DND-41 (cell line): ENCODE measurements at regions not wholly inside any gene's neighbourhood (a gene's known extent, or its start where the extent isn't known, plus 50 kb on each side); places are given as distances from the start of the nearest gene placed in this dataset.

Experiments used
- EZH2 ChIP-seq: IDR thresholded peaks from 3 replicates; pipeline ENCODE4 v1.6.1; 2012; ENCODE audit warnings: borderline replicate concordance, low read depth, mild to moderate bottlenecking, moderate library complexity, low read length, inconsistent platforms; ENCODE audit not compliant: severe bottlenecking
- TF ChIP-seq, protein P1 (sequence below): IDR thresholded peaks from 2 replicates; pipeline ENCODE4 v1.5.1; 2012; ENCODE audit warnings: borderline replicate concordance, low read length, moderate library complexity, mild to moderate bottlenecking; ENCODE audit not compliant: poor library complexity, severe bottlenecking; ENCODE audit errors: extremely low read depth

DNA sequence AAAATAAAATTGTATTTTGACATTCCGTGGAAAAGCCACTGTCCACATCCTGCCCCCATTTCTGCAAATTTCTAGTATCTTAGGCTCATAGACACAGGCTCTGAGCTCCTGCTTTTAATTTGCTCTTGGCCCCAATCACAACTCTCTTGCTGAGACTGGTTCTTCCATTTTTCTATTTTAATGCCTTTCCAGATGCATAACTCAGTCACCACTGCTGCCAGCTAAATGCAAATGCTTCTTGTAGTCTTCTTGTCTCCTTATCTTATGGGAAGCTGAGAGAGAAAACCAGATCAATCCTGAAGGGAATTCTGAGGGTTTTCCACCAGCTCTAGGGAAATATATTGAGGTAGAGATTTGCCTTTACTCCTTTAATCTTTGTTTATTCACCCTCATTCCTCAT, 149.0 kb downstream of the DHRS2 start:
- TF ChIP-seq, protein P1, sequence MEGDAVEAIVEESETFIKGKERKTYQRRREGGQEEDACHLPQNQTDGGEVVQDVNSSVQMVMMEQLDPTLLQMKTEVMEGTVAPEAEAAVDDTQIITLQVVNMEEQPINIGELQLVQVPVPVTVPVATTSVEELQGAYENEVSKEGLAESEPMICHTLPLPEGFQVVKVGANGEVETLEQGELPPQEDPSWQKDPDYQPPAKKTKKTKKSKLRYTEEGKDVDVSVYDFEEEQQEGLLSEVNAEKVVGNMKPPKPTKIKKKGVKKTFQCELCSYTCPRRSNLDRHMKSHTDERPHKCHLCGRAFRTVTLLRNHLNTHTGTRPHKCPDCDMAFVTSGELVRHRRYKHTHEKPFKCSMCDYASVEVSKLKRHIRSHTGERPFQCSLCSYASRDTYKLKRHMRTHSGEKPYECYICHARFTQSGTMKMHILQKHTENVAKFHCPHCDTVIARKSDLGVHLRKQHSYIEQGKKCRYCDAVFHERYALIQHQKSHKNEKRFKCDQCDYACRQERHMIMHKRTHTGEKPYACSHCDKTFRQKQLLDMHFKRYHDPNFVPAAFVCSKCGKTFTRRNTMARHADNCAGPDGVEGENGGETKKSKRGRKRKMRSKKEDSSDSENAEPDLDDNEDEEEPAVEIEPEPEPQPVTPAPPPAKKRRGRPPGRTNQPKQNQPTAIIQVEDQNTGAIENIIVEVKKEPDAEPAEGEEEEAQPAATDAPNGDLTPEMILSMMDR: no peak
- no peak for TF ChIP-seq EZH2
